Astrocyte of the cerebellum (primary cell): ENCODE measurements at regions not wholly inside any gene's neighbourhood (a gene's known extent, or its start where the extent isn't known, plus 50 kb on each side); places are given as distances from the start of the nearest gene placed in this dataset.

Experiments
- DNase-seq: peaks from one replicate; pipeline ENCODE4 v3.0.0-alpha.2; 2011; ENCODE audit warnings: low read depth
- H3K4me3 ChIP-seq: 2 replicates; pipeline ENCODE4 v1.5.1; 2011; ENCODE audit warnings: mild to moderate bottlenecking, low read depth, low read length, moderate library complexity
- CTCF ChIP-seq: IDR thresholded peaks from 2 replicates; pipeline ENCODE4 v1.5.1; 2012; ENCODE audit warnings: low read length, low read depth, moderate library complexity, mild to moderate bottlenecking; ENCODE audit errors: missing control alignments
- in situ Hi-C: cut with HindIII; loops from 2 replicates; pipeline ENCODE4 v1.10.0; 2017; ENCODE audit warnings: low sequenced_read_pairs

GRCh38 chr5:7088849-7089248, 307.1 kb upstream of the ADCY2 start:
- no peak for TF ChIP-seq CTCF
- DNase-seq, result no peak
- H3K4me3 ChIP-seq, result no peak overlapping the region
- in situ Hi-C loops, result no loop called here

GRCh38 chr5:7094626-7095025, 301.3 kb upstream of the ADCY2 start:
- no peak for DNase-seq
- in situ Hi-C loops, result loop anchor here (5.0 kb wide), 1 partner anchor 57 kb away; no protein-coding TSS in a partner anchor
- TF ChIP-seq CTCF, result no peak
- H3K4me3 ChIP-seq, result no peak overlapping the region

- H3K4me3 ChIP-seq, result no peak overlapping the region
- DNase-seq, result no peak
- in situ Hi-C loops, result loop anchor here (5.0 kb wide), 1 partner anchor 59 kb away; no protein-coding TSS in a partner anchor
Observed at GRCh38 chr5:7096294-7096693, 299.6 kb upstream of the ADCY2 start.

GRCh38 chr5:7105358-7105757, 290.6 kb upstream of the ADCY2 start:
- H3K4me3 ChIP-seq, result no peak overlapping the region
- no peak for DNase-seq
- no peak for TF ChIP-seq CTCF
- in situ Hi-C loops, result no loop called here

More at GRCh38 chr5:7096294-7096693, 299.6 kb upstream of the ADCY2 start:
- no peak for TF ChIP-seq CTCF

- H3K4me3 ChIP-seq, result no peak overlapping the region
- in situ Hi-C loops, result no loop called here
- no peak for DNase-seq
- no peak for TF ChIP-seq CTCF
Observed at GRCh38 chr5:7117961-7118360, 278.0 kb upstream of the ADCY2 start.

- no peak for DNase-seq
- TF ChIP-seq CTCF, result no peak
- no peak overlapping the region for H3K4me3 ChIP-seq
- in situ Hi-C loops, result no loop called here
Observed at GRCh38 chr5:7131680-7132079, 264.3 kb upstream of the ADCY2 start.

- no peak overlapping the region for H3K4me3 ChIP-seq
- no peak for DNase-seq
- in situ Hi-C loops, result no loop called here
- no peak for TF ChIP-seq CTCF
Observed at GRCh38 chr5:7146886-7147285, 249.1 kb upstream of the ADCY2 start.
